GM19463 (cell line): ENCODE measurements at regions not wholly inside any gene's neighbourhood (a gene's known extent, or its start where the extent isn't known, plus 50 kb on each side); places are given as distances from the start of the nearest gene placed in this dataset.

Experiments
- ATAC-seq: cut with Tn5 transposase; IDR thresholded peaks from one replicate; pipeline ENCODE4 v1.9.1; 2021; ENCODE audit warnings: mild to moderate bottlenecking, moderate library complexity; ENCODE audit not compliant: unreplicated experiment

- no peak for ATAC-seq
These were observed 53.3 kb upstream of the STXBP6 start for GRCh38 chr14:25103271-25103670.

- ATAC-seq = no peak
These were observed 52.8 kb upstream of the STXBP6 start for GRCh38 chr14:25102788-25103187.

- ATAC-seq = no peak
These were observed 51.3 kb upstream of the STXBP6 start for GRCh38 chr14:25101276-25101675.
